HEK293 (cell line): ENCODE measurements at regions not wholly inside any gene's neighbourhood (a gene's known extent, or its start where the extent isn't known, plus 50 kb on each side); places are given as distances from the start of the nearest gene placed in this dataset.

Experiments
- CTCF ChIA-PET: fragments of 350-600 bp; formaldehyde crosslinking; extraction: SDS; loops from one replicate; lab custom pipeline; 2021; ENCODE audit warnings: antibody characterized with exemption; lab: Yijun Ruan, JAX
- POLR2A ChIA-PET: fragments of 300-600 bp; formaldehyde crosslinking; extraction: SDS; loops from one replicate; lab custom pipeline; 2020; ENCODE audit warnings: antibody characterized with exemption, inconsistent platforms; lab: Yijun Ruan, JAX
- H3K27ac ChIP-seq: fragments of 200-500 bp; sonication (Bioruptor generic); 2 replicates; pipeline ENCODE4 v1.5.1; 2014; ENCODE audit warnings: low read depth, low read length, control low read depth, inconsistent platforms; ENCODE audit errors: extremely low read depth
- H3K36me3 ChIP-seq, 2 experiments: fragments of 200-500 bp in 1 of 2; sonication (Bioruptor generic) in 1 of 2; 1 replicate in 1 of 2; 2 replicates in 1 of 2; pipeline ENCODE4 v1.5.1; 2014 to 2017; ENCODE audit warnings: inconsistent platforms in 2 of 2, low read length in 2 of 2; ENCODE audit not compliant: control insufficient read depth in 2 of 2, insufficient read depth in 1 of 2
- H3K4me1 ChIP-seq: fragments of 200-500 bp; sonication (Bioruptor generic); 2 replicates; pipeline ENCODE4 v1.5.1; 2014; ENCODE audit warnings: mild to moderate bottlenecking, low read length, inconsistent platforms; ENCODE audit not compliant: control insufficient read depth, insufficient read depth
- H3K4me3 ChIP-seq: 2 replicates; pipeline ENCODE4 v1.5.1; 2011; ENCODE audit warnings: low read depth, mild to moderate bottlenecking, control low read depth, low read length, moderate library complexity
- H3K9me3 ChIP-seq: fragments of 200-500 bp; sonication (Bioruptor generic); 2 replicates; pipeline ENCODE4 v1.5.1; 2014; ENCODE audit warnings: low read depth, low read length, inconsistent platforms; ENCODE audit not compliant: control insufficient read depth, insufficient read depth
- GLI4 ChIP-seq: fragments of 450-650 bp; formaldehyde crosslinking; IDR thresholded peaks from 2 replicates; pipeline ENCODE4 v1.5.1; 2016; ENCODE audit warnings: missing biosample characterization, missing genetic modification characterization
- HOXC10 ChIP-seq: sonication (generic); formaldehyde crosslinking; IDR thresholded peaks from 2 replicates; pipeline ENCODE4 v1.8.1; 2023; ENCODE audit warnings: mild to moderate bottlenecking, missing genetic modification reagents
- HOXD13 ChIP-seq: sonication (generic); formaldehyde crosslinking; IDR thresholded peaks from 2 replicates; pipeline ENCODE4 v1.8.0; 2022; ENCODE audit warnings: missing genetic modification reagents, borderline replicate concordance
- KLF1 ChIP-seq: fragments of 450-650 bp; formaldehyde crosslinking; IDR thresholded peaks from 2 replicates; pipeline ENCODE4 v1.5.1; 2016; ENCODE audit warnings: missing biosample characterization, missing genetic modification characterization
- KLF7 ChIP-seq: fragments of 450-650 bp; formaldehyde crosslinking; IDR thresholded peaks from 2 replicates; pipeline ENCODE4 v1.5.1; 2016; ENCODE audit warnings: missing biosample characterization, missing genetic modification characterization, borderline replicate concordance
- OSR2 ChIP-seq: fragments of 450-650 bp; formaldehyde crosslinking; IDR thresholded peaks from 2 replicates; pipeline ENCODE4 v1.5.1; 2016; ENCODE audit warnings: missing biosample characterization, missing genetic modification characterization
- SCRT2 ChIP-seq: fragments of 450-650 bp; formaldehyde crosslinking; IDR thresholded peaks from 2 replicates; pipeline ENCODE4 v1.5.1; 2016; ENCODE audit warnings: missing biosample characterization, missing genetic modification characterization
- TCF7L2 ChIP-seq: IDR thresholded peaks from 2 replicates; pipeline ENCODE4 v1.6.1; 2011; ENCODE audit warnings: low read depth, mild to moderate bottlenecking, inconsistent platforms, low read length, moderate library complexity, borderline replicate concordance
- ZBTB20 ChIP-seq: fragments of 450-650 bp; formaldehyde crosslinking; IDR thresholded peaks from 2 replicates; pipeline ENCODE4 v1.5.1; 2016; ENCODE audit warnings: missing biosample characterization, missing genetic modification characterization
- ZFP37 ChIP-seq: fragments of 450-650 bp; formaldehyde crosslinking; IDR thresholded peaks from 2 replicates; pipeline ENCODE4 v1.5.1; 2016; ENCODE audit warnings: missing biosample characterization, missing genetic modification characterization
- ZNF114 ChIP-seq: fragments of 450-650 bp; formaldehyde crosslinking; IDR thresholded peaks from 2 replicates; pipeline ENCODE4 v1.5.0; 2017; ENCODE audit warnings: missing biosample characterization, missing genetic modification characterization
- ZNF2 ChIP-seq: fragments of 450-650 bp; formaldehyde crosslinking; IDR thresholded peaks from 2 replicates; pipeline ENCODE4 v1.5.1; 2016; ENCODE audit warnings: missing biosample characterization, missing genetic modification characterization
- ZNF214 ChIP-seq: fragments of 450-650 bp; formaldehyde crosslinking; IDR thresholded peaks from 2 replicates; pipeline ENCODE4 v1.5.1; 2017; ENCODE audit warnings: missing biosample characterization, mild to moderate bottlenecking, missing genetic modification characterization, borderline replicate concordance
- ZNF223 ChIP-seq: fragments of 450-650 bp; formaldehyde crosslinking; IDR thresholded peaks from 2 replicates; pipeline ENCODE4 v1.5.1; 2016; ENCODE audit warnings: missing biosample characterization, missing genetic modification characterization
- ZNF549 ChIP-seq: fragments of 450-650 bp; IDR thresholded peaks from 2 replicates; pipeline ENCODE4 v1.5.1; 2018; ENCODE audit warnings: missing biosample characterization, missing genetic modification characterization, mild to moderate bottlenecking, inconsistent platforms, moderate library complexity
- ZNF555 ChIP-seq: fragments of 450-650 bp; formaldehyde crosslinking; conservative IDR thresholded peaks from 2 replicates; pipeline ENCODE4 v1.5.1; 2017; ENCODE audit warnings: missing biosample characterization, mild to moderate bottlenecking, missing genetic modification characterization, inconsistent platforms
- ZNF596 ChIP-seq: fragments of 450-650 bp; IDR thresholded peaks from 2 replicates; pipeline ENCODE4 v1.5.0; 2018; ENCODE audit warnings: missing biosample characterization, mild to moderate bottlenecking, missing genetic modification characterization, moderate library complexity
- ZNF629 ChIP-seq: fragments of 450-650 bp; formaldehyde crosslinking; IDR thresholded peaks from 2 replicates; pipeline ENCODE4 v1.5.1; 2017; ENCODE audit warnings: missing biosample characterization, missing genetic modification characterization
- ZNF76 ChIP-seq: fragments of 450-650 bp; formaldehyde crosslinking; IDR thresholded peaks from 2 replicates; pipeline ENCODE4; 2016; ENCODE audit warnings: low read depth, missing biosample characterization, missing genetic modification characterization, borderline replicate concordance
- TF ChIP-seq, protein P1 (sequence below): fragments of 450-650 bp; formaldehyde crosslinking; IDR thresholded peaks from 2 replicates; pipeline ENCODE4 v1.5.1; 2017; ENCODE audit warnings: missing biosample characterization, missing genetic modification characterization
- TF ChIP-seq, protein P2 (sequence below): fragments of 450-650 bp; formaldehyde crosslinking; IDR thresholded peaks from 2 replicates; pipeline ENCODE4 v1.5.1; 2016; ENCODE audit warnings: missing biosample characterization, missing genetic modification characterization
- TF ChIP-seq, protein P3 (sequence below): fragments of 450-650 bp; formaldehyde crosslinking; IDR thresholded peaks from 2 replicates; pipeline ENCODE4 v1.5.1; 2016; ENCODE audit warnings: missing biosample characterization, missing genetic modification characterization, borderline replicate concordance
- TF ChIP-seq, protein P4 (sequence below): fragments of 450-650 bp; formaldehyde crosslinking; IDR thresholded peaks from 2 replicates; pipeline ENCODE4 v1.5.1; 2016; ENCODE audit warnings: missing biosample characterization, missing genetic modification characterization
- TF ChIP-seq, protein P5 (sequence below): fragments of 450-650 bp; formaldehyde crosslinking; IDR thresholded peaks from 2 replicates; pipeline ENCODE4 v1.5.1; 2017; ENCODE audit warnings: missing biosample characterization, missing genetic modification characterization
- TF ChIP-seq, protein P6 (sequence below): fragments of 450-650 bp; formaldehyde crosslinking; IDR thresholded peaks from 2 replicates; pipeline ENCODE4 v1.5.1; 2016; ENCODE audit warnings: missing biosample characterization, missing genetic modification characterization
- TF ChIP-seq, protein P7 (sequence below): fragments of 450-650 bp; IDR thresholded peaks from 2 replicates; pipeline ENCODE4 v1.5.1; 2018; ENCODE audit warnings: missing biosample characterization, missing genetic modification characterization

DNA sequence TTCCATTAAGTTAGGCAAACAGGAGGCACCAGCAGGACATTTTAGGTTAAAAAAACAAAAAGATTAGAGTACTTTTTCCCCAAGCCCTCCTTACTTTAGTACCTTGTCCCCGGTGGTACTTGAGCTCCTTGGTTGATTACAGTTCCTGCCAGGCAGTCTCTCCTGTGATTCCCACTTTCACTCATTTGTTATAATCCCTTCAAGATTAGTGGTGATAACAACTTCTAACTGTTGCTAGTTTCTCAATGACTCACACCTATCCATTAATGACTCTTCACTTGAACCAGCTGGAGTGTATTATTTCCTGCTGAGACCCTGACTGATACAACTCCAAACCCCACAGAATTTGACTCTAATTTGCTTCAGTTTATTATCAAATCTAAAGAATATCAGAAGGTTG is 765.0 kb upstream of the DIAPH2 start:
- CTCF ChIA-PET: interaction anchor here (0.9 kb wide), 1 partner anchor 10 kb away, joined by 3 read pairs; no protein-coding TSS in a partner anchor
- no peak for TF ChIP-seq KLF7 (tag by site-specific recombination)
- TF ChIP-seq ZNF214: no peak
- TF ChIP-seq, protein P1, sequence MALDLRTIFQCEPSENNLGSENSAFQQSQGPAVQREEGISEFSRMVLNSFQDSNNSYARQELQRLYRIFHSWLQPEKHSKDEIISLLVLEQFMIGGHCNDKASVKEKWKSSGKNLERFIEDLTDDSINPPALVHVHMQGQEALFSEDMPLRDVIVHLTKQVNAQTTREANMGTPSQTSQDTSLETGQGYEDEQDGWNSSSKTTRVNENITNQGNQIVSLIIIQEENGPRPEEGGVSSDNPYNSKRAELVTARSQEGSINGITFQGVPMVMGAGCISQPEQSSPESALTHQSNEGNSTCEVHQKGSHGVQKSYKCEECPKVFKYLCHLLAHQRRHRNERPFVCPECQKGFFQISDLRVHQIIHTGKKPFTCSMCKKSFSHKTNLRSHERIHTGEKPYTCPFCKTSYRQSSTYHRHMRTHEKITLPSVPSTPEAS (tag by site-specific recombination): no peak
- no peak for TF ChIP-seq ZNF555 (tag by site-specific recombination)
- TF ChIP-seq, protein P2, sequence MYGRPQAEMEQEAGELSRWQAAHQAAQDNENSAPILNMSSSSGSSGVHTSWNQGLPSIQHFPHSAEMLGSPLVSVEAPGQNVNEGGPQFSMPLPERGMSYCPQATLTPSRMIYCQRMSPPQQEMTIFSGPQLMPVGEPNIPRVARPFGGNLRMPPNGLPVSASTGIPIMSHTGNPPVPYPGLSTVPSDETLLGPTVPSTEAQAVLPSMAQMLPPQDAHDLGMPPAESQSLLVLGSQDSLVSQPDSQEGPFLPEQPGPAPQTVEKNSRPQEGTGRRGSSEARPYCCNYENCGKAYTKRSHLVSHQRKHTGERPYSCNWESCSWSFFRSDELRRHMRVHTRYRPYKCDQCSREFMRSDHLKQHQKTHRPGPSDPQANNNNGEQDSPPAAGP (tag by site-specific recombination): no peak
- no peak for TF ChIP-seq ZNF549
- no peak for TF ChIP-seq ZNF596 (tag by site-specific recombination)
- TF ChIP-seq KLF1 (tag by site-specific recombination): no peak

DNA sequence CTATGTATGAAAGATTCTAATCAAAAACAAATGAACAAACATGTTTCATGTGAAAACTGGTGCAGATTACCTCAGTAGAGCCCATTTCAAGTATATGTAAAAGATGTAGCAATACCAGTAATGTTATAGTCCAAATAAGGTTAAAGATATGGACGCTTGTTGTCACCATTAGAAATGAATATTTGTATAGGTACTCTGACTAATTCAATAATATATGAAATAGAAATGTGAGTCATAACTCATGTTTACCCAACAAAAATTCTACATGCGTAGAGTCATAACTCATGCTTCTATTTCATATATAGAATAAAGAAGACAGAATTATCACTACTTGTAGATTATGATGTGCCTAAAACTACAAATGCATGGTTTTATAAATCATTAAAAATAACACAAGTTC is 739.1 kb upstream of the DIAPH2 start:
- ChIA-PET POLR2A (no interaction called here), CTCF (no interaction called here)
- no peaks in the 10 kb centered on the region for H3K36me3 ChIP-seq
- H3K4me1 ChIP-seq: no peaks in the 10 kb centered on the region
- H3K4me3 ChIP-seq: no peak overlapping the region
- no peak overlapping the region for H3K27ac ChIP-seq
- TF ChIP-seq TCF7L2 (no peak), OSR2 (no peak), HOXD13 (no peak), HOXC10 (CRISPR knock-in tag) (no peak), ZNF114 (no peak), ZBTB20 (no peak), SCRT2 (tag by site-specific recombination) (no peak), ZNF76 (tag by site-specific recombination) (no peak), ZNF555 (tag by site-specific recombination) (no peak), ZNF629 (tag by site-specific recombination) (no peak), ZFP37 (tag by site-specific recombination) (no peak), ZNF2 (tag by site-specific recombination) (no peak), GLI4 (tag by site-specific recombination) (no peak), ZNF223 (no peak)
- TF ChIP-seq, protein P3, sequence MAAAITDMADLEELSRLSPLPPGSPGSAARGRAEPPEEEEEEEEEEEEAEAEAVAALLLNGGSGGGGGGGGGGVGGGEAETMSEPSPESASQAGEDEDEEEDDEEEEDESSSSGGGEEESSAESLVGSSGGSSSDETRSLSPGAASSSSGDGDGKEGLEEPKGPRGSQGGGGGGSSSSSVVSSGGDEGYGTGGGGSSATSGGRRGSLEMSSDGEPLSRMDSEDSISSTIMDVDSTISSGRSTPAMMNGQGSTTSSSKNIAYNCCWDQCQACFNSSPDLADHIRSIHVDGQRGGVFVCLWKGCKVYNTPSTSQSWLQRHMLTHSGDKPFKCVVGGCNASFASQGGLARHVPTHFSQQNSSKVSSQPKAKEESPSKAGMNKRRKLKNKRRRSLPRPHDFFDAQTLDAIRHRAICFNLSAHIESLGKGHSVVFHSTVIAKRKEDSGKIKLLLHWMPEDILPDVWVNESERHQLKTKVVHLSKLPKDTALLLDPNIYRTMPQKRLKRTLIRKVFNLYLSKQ (tag by site-specific recombination): no peak
- TF ChIP-seq, protein P4, sequence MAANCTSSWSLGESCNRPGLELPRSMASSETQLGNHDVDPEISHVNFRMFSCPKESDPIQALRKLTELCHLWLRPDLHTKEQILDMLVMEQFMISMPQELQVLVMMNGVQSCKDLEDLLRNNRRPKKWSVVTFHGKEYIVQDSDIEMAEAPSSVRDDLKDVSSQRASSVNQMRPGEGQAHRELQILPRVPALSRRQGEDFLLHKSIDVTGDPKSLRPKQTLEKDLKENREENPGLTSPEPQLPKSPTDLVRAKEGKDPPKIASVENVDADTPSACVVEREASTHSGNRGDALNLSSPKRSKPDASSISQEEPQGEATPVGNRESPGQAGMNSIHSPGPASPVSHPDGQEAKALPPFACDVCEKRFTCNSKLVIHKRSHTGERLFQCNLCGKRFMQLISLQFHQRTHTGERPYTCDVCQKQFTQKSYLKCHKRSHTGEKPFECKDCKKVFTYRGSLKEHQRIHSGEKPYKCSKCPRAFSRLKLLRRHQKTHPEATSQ (tag by site-specific recombination): no peak
- TF ChIP-seq, protein P5, sequence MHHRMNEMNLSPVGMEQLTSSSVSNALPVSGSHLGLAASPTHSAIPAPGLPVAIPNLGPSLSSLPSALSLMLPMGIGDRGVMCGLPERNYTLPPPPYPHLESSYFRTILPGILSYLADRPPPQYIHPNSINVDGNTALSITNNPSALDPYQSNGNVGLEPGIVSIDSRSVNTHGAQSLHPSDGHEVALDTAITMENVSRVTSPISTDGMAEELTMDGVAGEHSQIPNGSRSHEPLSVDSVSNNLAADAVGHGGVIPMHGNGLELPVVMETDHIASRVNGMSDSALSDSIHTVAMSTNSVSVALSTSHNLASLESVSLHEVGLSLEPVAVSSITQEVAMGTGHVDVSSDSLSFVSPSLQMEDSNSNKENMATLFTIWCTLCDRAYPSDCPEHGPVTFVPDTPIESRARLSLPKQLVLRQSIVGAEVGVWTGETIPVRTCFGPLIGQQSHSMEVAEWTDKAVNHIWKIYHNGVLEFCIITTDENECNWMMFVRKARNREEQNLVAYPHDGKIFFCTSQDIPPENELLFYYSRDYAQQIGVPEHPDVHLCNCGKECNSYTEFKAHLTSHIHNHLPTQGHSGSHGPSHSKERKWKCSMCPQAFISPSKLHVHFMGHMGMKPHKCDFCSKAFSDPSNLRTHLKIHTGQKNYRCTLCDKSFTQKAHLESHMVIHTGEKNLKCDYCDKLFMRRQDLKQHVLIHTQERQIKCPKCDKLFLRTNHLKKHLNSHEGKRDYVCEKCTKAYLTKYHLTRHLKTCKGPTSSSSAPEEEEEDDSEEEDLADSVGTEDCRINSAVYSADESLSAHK (tag by site-specific recombination): no peak
- TF ChIP-seq, protein P6, sequence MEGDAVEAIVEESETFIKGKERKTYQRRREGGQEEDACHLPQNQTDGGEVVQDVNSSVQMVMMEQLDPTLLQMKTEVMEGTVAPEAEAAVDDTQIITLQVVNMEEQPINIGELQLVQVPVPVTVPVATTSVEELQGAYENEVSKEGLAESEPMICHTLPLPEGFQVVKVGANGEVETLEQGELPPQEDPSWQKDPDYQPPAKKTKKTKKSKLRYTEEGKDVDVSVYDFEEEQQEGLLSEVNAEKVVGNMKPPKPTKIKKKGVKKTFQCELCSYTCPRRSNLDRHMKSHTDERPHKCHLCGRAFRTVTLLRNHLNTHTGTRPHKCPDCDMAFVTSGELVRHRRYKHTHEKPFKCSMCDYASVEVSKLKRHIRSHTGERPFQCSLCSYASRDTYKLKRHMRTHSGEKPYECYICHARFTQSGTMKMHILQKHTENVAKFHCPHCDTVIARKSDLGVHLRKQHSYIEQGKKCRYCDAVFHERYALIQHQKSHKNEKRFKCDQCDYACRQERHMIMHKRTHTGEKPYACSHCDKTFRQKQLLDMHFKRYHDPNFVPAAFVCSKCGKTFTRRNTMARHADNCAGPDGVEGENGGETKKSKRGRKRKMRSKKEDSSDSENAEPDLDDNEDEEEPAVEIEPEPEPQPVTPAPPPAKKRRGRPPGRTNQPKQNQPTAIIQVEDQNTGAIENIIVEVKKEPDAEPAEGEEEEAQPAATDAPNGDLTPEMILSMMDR (tag by site-specific recombination): no peak
- TF ChIP-seq, protein P7, sequence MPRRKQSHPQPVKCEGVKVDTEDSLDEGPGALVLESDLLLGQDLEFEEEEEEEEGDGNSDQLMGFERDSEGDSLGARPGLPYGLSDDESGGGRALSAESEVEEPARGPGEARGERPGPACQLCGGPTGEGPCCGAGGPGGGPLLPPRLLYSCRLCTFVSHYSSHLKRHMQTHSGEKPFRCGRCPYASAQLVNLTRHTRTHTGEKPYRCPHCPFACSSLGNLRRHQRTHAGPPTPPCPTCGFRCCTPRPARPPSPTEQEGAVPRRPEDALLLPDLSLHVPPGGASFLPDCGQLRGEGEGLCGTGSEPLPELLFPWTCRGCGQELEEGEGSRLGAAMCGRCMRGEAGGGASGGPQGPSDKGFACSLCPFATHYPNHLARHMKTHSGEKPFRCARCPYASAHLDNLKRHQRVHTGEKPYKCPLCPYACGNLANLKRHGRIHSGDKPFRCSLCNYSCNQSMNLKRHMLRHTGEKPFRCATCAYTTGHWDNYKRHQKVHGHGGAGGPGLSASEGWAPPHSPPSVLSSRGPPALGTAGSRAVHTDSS: no peak
- H3K9me3 ChIP-seq: no peaks in the 10 kb centered on the region; the same call in 1 of the 2 replicates

More for the DNA sequence above, 765.0 kb upstream of the DIAPH2 start:
- POLR2A ChIA-PET: no interaction called here
- Histone ChIP-seq H3K9me3 (no peaks in the 10 kb centered on the region), H3K36me3 (no peaks in the 10 kb centered on the region), H3K27ac (no peak overlapping the region), H3K4me1 (no peaks in the 10 kb centered on the region), H3K4me3 (no peak overlapping the region)
